ENCODE measurements at regions not wholly inside any gene's neighbourhood (a gene's known extent, or its start where the extent isn't known, plus 50 kb on each side); places are given as distances from the start of the nearest gene placed in this dataset.

- Histone ChIP-seq H3K4me3 (ENCODE audit: low read depth in 2 of 2, low read length in 2 of 2) (no peak overlapping the region), H3K27ac (ENCODE audit: low read length) (no peak overlapping the region), H3K27me3 (ENCODE audit: control insufficient read depth, insufficient read depth, low read length) (no peaks in the 10 kb centered on the region), H3K4me1 (ENCODE audit: control insufficient read depth, insufficient read depth, low read length) (peaks cover 8% of the 10 kb centered on the region), H3K9me3 (ENCODE audit: control insufficient read depth, insufficient read depth, low read depth, low read length) (no peaks in the 10 kb centered on the region), H3K36me3 (ENCODE audit: control insufficient read depth, insufficient read depth, low read length) (no peaks in the 10 kb centered on the region)
- DNase-seq (ENCODE audit: low read depth, low spot score) = no peak
- intact Hi-C loops (cut with micrococcal nuclease; ENCODE audit: unreplicated experiment) (loop anchor here (10.0 kb wide), 1 partner anchor 354 kb away; no protein-coding TSS in a partner anchor), in situ Hi-C loops (cut with HindIII; ENCODE audit: low pct_unique_long_range_greater_than_20kb, low sequenced_read_pairs) (no loop called here)
- TF ChIP-seq TCF7L2 (IDR thresholded peaks at IDR 0.05; ENCODE audit: low read depth, low read length) (no peak), SIN3A (IDR thresholded peaks at IDR 0.05; ENCODE audit: borderline replicate concordance, insufficient read depth, low read depth, low read length) (no peak), CTCF (IDR thresholded peaks at IDR 0.05) (no peak), POLR2AphosphoS5 (IDR thresholded peaks at IDR 0.05; ENCODE audit: low read depth, low read length) (no peak)
- TF ChIP-seq, protein P1, sequence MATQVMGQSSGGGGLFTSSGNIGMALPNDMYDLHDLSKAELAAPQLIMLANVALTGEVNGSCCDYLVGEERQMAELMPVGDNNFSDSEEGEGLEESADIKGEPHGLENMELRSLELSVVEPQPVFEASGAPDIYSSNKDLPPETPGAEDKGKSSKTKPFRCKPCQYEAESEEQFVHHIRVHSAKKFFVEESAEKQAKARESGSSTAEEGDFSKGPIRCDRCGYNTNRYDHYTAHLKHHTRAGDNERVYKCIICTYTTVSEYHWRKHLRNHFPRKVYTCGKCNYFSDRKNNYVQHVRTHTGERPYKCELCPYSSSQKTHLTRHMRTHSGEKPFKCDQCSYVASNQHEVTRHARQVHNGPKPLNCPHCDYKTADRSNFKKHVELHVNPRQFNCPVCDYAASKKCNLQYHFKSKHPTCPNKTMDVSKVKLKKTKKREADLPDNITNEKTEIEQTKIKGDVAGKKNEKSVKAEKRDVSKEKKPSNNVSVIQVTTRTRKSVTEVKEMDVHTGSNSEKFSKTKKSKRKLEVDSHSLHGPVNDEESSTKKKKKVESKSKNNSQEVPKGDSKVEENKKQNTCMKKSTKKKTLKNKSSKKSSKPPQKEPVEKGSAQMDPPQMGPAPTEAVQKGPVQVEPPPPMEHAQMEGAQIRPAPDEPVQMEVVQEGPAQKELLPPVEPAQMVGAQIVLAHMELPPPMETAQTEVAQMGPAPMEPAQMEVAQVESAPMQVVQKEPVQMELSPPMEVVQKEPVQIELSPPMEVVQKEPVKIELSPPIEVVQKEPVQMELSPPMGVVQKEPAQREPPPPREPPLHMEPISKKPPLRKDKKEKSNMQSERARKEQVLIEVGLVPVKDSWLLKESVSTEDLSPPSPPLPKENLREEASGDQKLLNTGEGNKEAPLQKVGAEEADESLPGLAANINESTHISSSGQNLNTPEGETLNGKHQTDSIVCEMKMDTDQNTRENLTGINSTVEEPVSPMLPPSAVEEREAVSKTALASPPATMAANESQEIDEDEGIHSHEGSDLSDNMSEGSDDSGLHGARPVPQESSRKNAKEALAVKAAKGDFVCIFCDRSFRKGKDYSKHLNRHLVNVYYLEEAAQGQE (IDR thresholded peaks at IDR 0.05; ENCODE audit: insufficient read depth in 1 of 2, low read depth in 2 of 2, low read length in 1 of 2) = no peak
- ATAC-seq = no peak
- POLR2A ChIA-PET = no interaction called here
- CTCF ChIA-PET = no interaction called here
- BruUV-seq (replicated peaks) = no TSS peak
Observed at GRCh38 chr2:71800851-71801250, 346.8 kb downstream of the CYP26B1 start.

- Histone ChIP-seq H3K36me3 (ENCODE audit: control insufficient read depth, insufficient read depth, low read length) (no peaks in the 10 kb centered on the region), H3K27me3 (ENCODE audit: control insufficient read depth, insufficient read depth, low read length) (no peaks in the 10 kb centered on the region), H3K4me1 (ENCODE audit: control insufficient read depth, insufficient read depth, low read length) (peaks cover 14% of the 10 kb centered on the region), H3K9me3 (ENCODE audit: control insufficient read depth, insufficient read depth, low read depth, low read length) (no peaks in the 10 kb centered on the region), H3K4me3 (ENCODE audit: low read depth in 2 of 2, low read length in 2 of 2) (no peak overlapping the region), H3K27ac (ENCODE audit: low read length) (no peak overlapping the region)
- ChIA-PET POLR2A (no interaction called here), CTCF (interaction anchor here (0.7 kb wide), 2 partner anchors 47 to 80 kb away, joined by 3 to 6 read pairs; no protein-coding TSS in a partner anchor)
- in situ Hi-C loops (cut with HindIII; ENCODE audit: low pct_unique_long_range_greater_than_20kb, low sequenced_read_pairs) (no loop called here), intact Hi-C loops (cut with micrococcal nuclease; ENCODE audit: unreplicated experiment) (loop anchor here (10.0 kb wide), 1 partner anchor 355 kb away; no protein-coding TSS in a partner anchor)
- BruUV-seq (replicated peaks) = no TSS peak
- TF ChIP-seq SIN3A (IDR thresholded peaks at IDR 0.05; ENCODE audit: borderline replicate concordance, insufficient read depth, low read depth, low read length) = no peak
- TF ChIP-seq, protein P1 (IDR thresholded peaks at IDR 0.05; ENCODE audit: insufficient read depth in 1 of 2, low read depth in 2 of 2, low read length in 1 of 2) = no peak
- no peak for TF ChIP-seq POLR2AphosphoS5 (IDR thresholded peaks at IDR 0.05; ENCODE audit: low read depth, low read length)
- TF ChIP-seq TCF7L2 (IDR thresholded peaks at IDR 0.05; ENCODE audit: low read depth, low read length) = no peak
- no peak for TF ChIP-seq CTCF (IDR thresholded peaks at IDR 0.05)
- ATAC-seq (no peak), DNase-seq (ENCODE audit: low read depth, low spot score) (no peak)
Observed at GRCh38 chr2:71800106-71800809, 346.9 kb downstream of the DYSF start.
